GM12878 (cell line): ENCODE measurements at regions not wholly inside any gene's neighbourhood (a gene's known extent, or its start where the extent isn't known, plus 50 kb on each side); places are given as distances from the start of the nearest gene placed in this dataset.

Source experiments
- GABPA ChIP-seq: IDR thresholded peaks from 2 replicates; pipeline ENCODE4 v1.6.1; 2014; ENCODE audit warnings: antibody characterized with exemption, low read depth, mild to moderate bottlenecking, inconsistent platforms
- MYC ChIP-seq: IDR thresholded peaks from 2 replicates; pipeline ENCODE4 v1.6.1; 2011; ENCODE audit warnings: mild to moderate bottlenecking, low read length, moderate library complexity, inconsistent platforms; ENCODE audit not compliant: insufficient read depth, insufficient replicate concordance, insufficient read length, severe bottlenecking
- NR2C2 ChIP-seq: IDR thresholded peaks from 2 replicates; pipeline ENCODE4 v1.6.1; 2011; ENCODE audit warnings: borderline replicate concordance, low read depth; ENCODE audit not compliant: control insufficient read depth, insufficient read length
- TARDBP ChIP-seq: IDR thresholded peaks from 2 replicates; pipeline ENCODE4 v1.6.1; 2016; ENCODE audit warnings: borderline replicate concordance
- ZNF274 ChIP-seq: IDR thresholded peaks from one replicate; pipeline ENCODE4 v1.8.0; 2011; ENCODE audit not compliant: insufficient read length, insufficient read depth
- TF ChIP-seq, protein P1 (sequence below): IDR thresholded peaks from 2 replicates; pipeline ENCODE4 v1.6.1; 2012; ENCODE audit warnings: low read depth, low read length, improper control_type of control experiment
- TF ChIP-seq, protein P2 (sequence below), 3 experiments: IDR thresholded peaks in 2 of 3; conservative IDR thresholded peaks in 1 of 3; 2 replicates each; pipeline ENCODE4 v1.5.1; 2011; ENCODE audit warnings: low read depth in 3 of 3, low read length in 3 of 3, mild to moderate bottlenecking in 3 of 3, control low read depth in 2 of 3, moderate library complexity in 2 of 3, inconsistent platforms in 1 of 3, mixed read lengths in 1 of 3; ENCODE audit not compliant: control insufficient read depth in 2 of 3, insufficient read depth in 1 of 3; ENCODE audit errors: extremely low read depth in 1 of 3

DNA sequence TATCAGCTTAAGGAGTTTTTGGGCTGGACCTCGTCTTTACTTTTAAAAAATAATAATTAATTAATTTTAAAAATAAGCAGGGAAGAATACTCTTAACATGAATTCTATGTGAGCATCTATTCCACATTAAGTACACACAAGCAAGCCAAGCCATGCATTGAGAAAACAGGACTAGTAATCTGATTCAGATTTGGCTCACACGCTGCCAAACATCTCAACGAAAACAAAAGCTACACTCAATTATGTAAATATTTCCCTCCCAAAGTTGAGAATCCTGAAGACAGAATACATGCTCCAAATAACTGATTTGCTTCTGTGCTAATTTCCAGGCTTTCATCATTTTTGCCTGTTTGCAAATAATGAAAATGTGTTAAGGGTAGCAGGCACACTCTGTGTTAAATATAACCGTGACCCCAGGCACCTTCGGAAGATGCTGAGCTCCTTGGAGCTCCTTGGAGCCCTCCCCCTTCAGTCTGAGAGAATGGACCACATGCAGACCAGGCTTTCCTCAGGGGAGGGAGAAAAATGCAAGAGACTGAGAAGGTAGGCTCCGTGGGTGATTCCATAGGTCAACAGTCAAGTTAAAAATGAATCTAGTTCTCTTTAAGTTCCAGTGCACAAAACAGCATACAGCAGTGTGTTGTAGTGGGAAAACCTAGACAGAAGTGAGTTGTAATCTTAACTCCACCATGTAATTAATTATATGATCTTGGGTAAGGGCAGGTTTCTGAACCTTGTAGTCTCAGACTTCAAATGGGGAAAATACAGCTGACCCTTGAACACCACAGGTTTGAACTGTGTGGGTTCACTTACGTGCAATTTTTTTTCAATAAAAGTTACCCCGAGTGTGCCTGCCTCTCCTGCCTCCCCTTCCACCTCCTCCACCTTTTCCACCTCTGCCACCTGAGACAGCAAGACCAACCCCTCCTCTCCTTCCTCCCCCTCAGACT lies 161.3 kb upstream of the RREB1 start:
- TF ChIP-seq, protein P1, sequence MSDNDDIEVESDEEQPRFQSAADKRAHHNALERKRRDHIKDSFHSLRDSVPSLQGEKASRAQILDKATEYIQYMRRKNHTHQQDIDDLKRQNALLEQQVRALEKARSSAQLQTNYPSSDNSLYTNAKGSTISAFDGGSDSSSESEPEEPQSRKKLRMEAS: no peak
- TF ChIP-seq TARDBP: no peak
- TF ChIP-seq, protein P2, sequence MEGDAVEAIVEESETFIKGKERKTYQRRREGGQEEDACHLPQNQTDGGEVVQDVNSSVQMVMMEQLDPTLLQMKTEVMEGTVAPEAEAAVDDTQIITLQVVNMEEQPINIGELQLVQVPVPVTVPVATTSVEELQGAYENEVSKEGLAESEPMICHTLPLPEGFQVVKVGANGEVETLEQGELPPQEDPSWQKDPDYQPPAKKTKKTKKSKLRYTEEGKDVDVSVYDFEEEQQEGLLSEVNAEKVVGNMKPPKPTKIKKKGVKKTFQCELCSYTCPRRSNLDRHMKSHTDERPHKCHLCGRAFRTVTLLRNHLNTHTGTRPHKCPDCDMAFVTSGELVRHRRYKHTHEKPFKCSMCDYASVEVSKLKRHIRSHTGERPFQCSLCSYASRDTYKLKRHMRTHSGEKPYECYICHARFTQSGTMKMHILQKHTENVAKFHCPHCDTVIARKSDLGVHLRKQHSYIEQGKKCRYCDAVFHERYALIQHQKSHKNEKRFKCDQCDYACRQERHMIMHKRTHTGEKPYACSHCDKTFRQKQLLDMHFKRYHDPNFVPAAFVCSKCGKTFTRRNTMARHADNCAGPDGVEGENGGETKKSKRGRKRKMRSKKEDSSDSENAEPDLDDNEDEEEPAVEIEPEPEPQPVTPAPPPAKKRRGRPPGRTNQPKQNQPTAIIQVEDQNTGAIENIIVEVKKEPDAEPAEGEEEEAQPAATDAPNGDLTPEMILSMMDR (IDR thresholded peaks at IDR 0.05 in 2 of 3, conservative IDR thresholded peaks at IDR 0.05 in 1 of 3; ENCODE audit: control insufficient read depth in 2 of 3, extremely low read depth in 1 of 3, insufficient read depth in 1 of 3, low read depth in 3 of 3, low read length in 3 of 3): no peak
- TF ChIP-seq NR2C2: no peak
- no peak for TF ChIP-seq GABPA
- no peak for TF ChIP-seq ZNF274
- no peak for TF ChIP-seq MYC
